SK-N-SH treated with all-trans-retinoic acid at 6 μM for 48 hours (cell line): ENCODE measurements at regions not wholly inside any gene's neighbourhood (a gene's known extent, or its start where the extent isn't known, plus 50 kb on each side); places are given as distances from the start of the nearest gene placed in this dataset.

Experiments
- ATAC-seq: fragments of 200-7000 bp; cut with Tn5 transposase; 3 replicates; pipeline ENCODE4 v1.9.1; 2020; ENCODE audit warnings: mild to moderate bottlenecking, moderate library complexity
- ARNTL ChIP-seq: fragments of 450-650 bp; formaldehyde crosslinking; IDR thresholded peaks from 2 replicates; pipeline ENCODE4 v1.5.0; 2020; ENCODE audit warnings: low read depth, mild to moderate bottlenecking, moderate library complexity, borderline replicate concordance
- BACH2 ChIP-seq: fragments of 250-450 bp; sonication (Bioruptor Pico); IDR thresholded peaks from 2 replicates; pipeline ENCODE4 v1.9.0; 2021; ENCODE audit warnings: mild to moderate bottlenecking, borderline replicate concordance
- CSDC2 ChIP-seq: fragments of 250-450 bp; sonication (Bioruptor Pico); IDR thresholded peaks from 2 replicates; pipeline ENCODE4 v1.5.0; 2020; ENCODE audit warnings: mild to moderate bottlenecking, moderate library complexity
- CSRNP3 ChIP-seq: fragments of 250-450 bp; sonication (Bioruptor Pico); IDR thresholded peaks from 2 replicates; pipeline ENCODE4 v1.5.1; 2021; ENCODE audit warnings: mild to moderate bottlenecking, moderate library complexity
- ESRRG ChIP-seq: fragments of 250-450 bp; sonication (Bioruptor Pico); IDR thresholded peaks from 2 replicates; pipeline ENCODE4 v1.6.1; 2021; ENCODE audit warnings: mild to moderate bottlenecking
- GLIS3 ChIP-seq: fragments of 250-450 bp; sonication (Bioruptor Pico); IDR thresholded peaks from 2 replicates; pipeline ENCODE4 v1.5.0; 2020; ENCODE audit warnings: mild to moderate bottlenecking, moderate library complexity
- ISL1 ChIP-seq: fragments of 250-450 bp; sonication (Bioruptor Pico); IDR thresholded peaks from 2 replicates; pipeline ENCODE4 v2.1.2; 2022; ENCODE audit warnings: mild to moderate bottlenecking, moderate library complexity
- OSR1 ChIP-seq: fragments of 250-450 bp; sonication (Bioruptor Pico); IDR thresholded peaks from 2 replicates; pipeline ENCODE4 v1.8.0; 2022; ENCODE audit warnings: moderate library complexity, mild to moderate bottlenecking, inconsistent platforms
- POU6F1 ChIP-seq: fragments of 250-450 bp; sonication (Bioruptor Pico); IDR thresholded peaks from 2 replicates; pipeline ENCODE4 v1.8.0; 2021; ENCODE audit warnings: low read depth, mild to moderate bottlenecking, moderate library complexity, borderline replicate concordance
- PPARA ChIP-seq: fragments of 250-450 bp; sonication (Bioruptor Pico); IDR thresholded peaks from 2 replicates; pipeline ENCODE4 v1.5.0; 2020; ENCODE audit warnings: mild to moderate bottlenecking, borderline replicate concordance
- RARB ChIP-seq: fragments of 250-450 bp; sonication (Bioruptor Pico); IDR thresholded peaks from 2 replicates; pipeline ENCODE4 v1.8.0; 2021; ENCODE audit warnings: mild to moderate bottlenecking, moderate library complexity
- SNAI2 ChIP-seq: fragments of 250-450 bp; sonication (Bioruptor Pico); IDR thresholded peaks from 2 replicates; pipeline ENCODE4 v1.5.0; 2020; ENCODE audit warnings: mild to moderate bottlenecking, moderate library complexity
- TCF4 ChIP-seq: fragments of 250-450 bp; sonication (Bioruptor Pico); IDR thresholded peaks from 2 replicates; pipeline ENCODE4 v1.8.0; 2021; ENCODE audit warnings: mild to moderate bottlenecking, moderate library complexity, borderline replicate concordance
- TOX ChIP-seq: fragments of 250-450 bp; sonication (Bioruptor Pico); IDR thresholded peaks from 2 replicates; pipeline ENCODE4 v1.8.0; 2021; ENCODE audit warnings: mild to moderate bottlenecking, moderate library complexity, borderline replicate concordance
- ZC3H10 ChIP-seq: fragments of 250-450 bp; sonication (Bioruptor Pico); IDR thresholded peaks from 2 replicates; pipeline ENCODE4 v1.5.1; 2021; ENCODE audit warnings: mild to moderate bottlenecking, moderate library complexity
- ZFP3 ChIP-seq: fragments of 250-450 bp; sonication (Bioruptor Pico); IDR thresholded peaks from 2 replicates; pipeline ENCODE4 v1.5.0; 2020; ENCODE audit warnings: mild to moderate bottlenecking, moderate library complexity
- ZFP30 ChIP-seq: fragments of 450-650 bp; formaldehyde crosslinking; IDR thresholded peaks from 2 replicates; pipeline ENCODE4 v1.5.0; 2022; ENCODE audit warnings: mild to moderate bottlenecking, moderate library complexity
- ZNF565 ChIP-seq: fragments of 450-650 bp; formaldehyde crosslinking; conservative IDR thresholded peaks from 2 replicates; pipeline ENCODE4 v1.5.0; 2020; ENCODE audit warnings: low read depth, mild to moderate bottlenecking, moderate library complexity
- ZNF70 ChIP-seq: fragments of 450-650 bp; formaldehyde crosslinking; IDR thresholded peaks from 2 replicates; pipeline ENCODE4 v1.5.0; 2020; ENCODE audit warnings: mild to moderate bottlenecking, moderate library complexity
- ZNF8 ChIP-seq: fragments of 450-650 bp; formaldehyde crosslinking; IDR thresholded peaks from 2 replicates; pipeline ENCODE4 v1.5.0; 2020; ENCODE audit warnings: mild to moderate bottlenecking, moderate library complexity
- TF ChIP-seq, protein P1 (sequence below): fragments of 250-450 bp; sonication (Bioruptor Pico); IDR thresholded peaks from 2 replicates; pipeline ENCODE4 v1.8.0; 2020; ENCODE audit warnings: mild to moderate bottlenecking, moderate library complexity, borderline replicate concordance
- TF ChIP-seq, protein P2 (sequence below): fragments of 250-450 bp; sonication (Bioruptor Pico); IDR thresholded peaks from 2 replicates; pipeline ENCODE4 v1.5.1; 2020; ENCODE audit warnings: low read depth, mild to moderate bottlenecking, moderate library complexity

DNA sequence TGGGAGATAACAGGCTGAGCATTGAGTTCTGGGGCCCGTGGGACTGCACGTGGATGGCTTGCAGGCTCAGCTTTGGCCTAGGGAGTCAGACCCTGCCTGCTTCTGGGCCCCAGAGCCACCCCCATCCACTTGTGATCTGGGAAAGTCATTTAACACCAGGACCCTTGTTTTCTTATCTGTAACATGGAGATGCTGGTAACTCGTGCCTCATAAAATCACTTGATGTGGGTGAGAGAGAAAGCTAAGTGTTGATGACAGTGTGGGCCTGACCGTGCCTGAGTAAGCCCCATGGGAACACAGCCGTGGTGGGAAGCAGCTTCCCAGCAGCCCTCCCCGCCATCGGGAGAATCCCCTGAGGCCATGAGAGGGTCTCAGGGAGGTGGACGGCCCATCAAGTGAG, 378.1 kb downstream of the GABRB3 start (continued):
- no peak for TF ChIP-seq ZC3H10 (CRISPR knock-in tag)
- TF ChIP-seq TCF4: no peak
- no peak for TF ChIP-seq OSR1 (CRISPR knock-in tag)
- TF ChIP-seq GLIS3: no peak
- TF ChIP-seq ZNF565 (CRISPR knock-in tag): no peak
- no peak for TF ChIP-seq ZFP30 (CRISPR knock-in tag)
- no peak for TF ChIP-seq CSDC2 (CRISPR knock-in tag)
- no peak for TF ChIP-seq SNAI2 (CRISPR knock-in tag)
- TF ChIP-seq BACH2 (CRISPR knock-in tag): no peak
- TF ChIP-seq ARNTL: no peak
- TF ChIP-seq ESRRG (CRISPR knock-in tag): no peak

DNA sequence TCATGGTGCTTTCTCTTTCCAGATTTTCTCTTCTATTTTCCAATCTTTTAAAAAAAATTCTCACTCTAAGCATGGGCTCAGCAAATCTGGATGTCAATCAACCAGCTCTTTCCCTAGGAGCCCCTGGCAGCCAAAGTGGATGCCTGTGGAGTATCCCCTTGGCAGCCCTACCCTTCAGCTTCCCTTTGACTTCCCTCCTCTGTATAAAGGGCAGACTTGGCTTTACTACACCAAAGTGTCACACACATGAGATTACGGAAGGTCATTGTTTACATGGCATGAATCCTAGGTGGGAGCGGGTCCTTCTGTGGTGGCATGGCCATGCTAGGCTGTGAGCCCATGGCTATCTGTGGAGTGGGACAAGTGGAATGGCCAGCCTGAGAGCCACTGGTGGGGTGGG, 379.9 kb downstream of the GABRB3 start:
- TF ChIP-seq ZFP3 (CRISPR knock-in tag) (no peak), RARB (no peak), OSR1 (CRISPR knock-in tag) (no peak), CSRNP3 (CRISPR knock-in tag) (no peak)
- TF ChIP-seq, protein P1, sequence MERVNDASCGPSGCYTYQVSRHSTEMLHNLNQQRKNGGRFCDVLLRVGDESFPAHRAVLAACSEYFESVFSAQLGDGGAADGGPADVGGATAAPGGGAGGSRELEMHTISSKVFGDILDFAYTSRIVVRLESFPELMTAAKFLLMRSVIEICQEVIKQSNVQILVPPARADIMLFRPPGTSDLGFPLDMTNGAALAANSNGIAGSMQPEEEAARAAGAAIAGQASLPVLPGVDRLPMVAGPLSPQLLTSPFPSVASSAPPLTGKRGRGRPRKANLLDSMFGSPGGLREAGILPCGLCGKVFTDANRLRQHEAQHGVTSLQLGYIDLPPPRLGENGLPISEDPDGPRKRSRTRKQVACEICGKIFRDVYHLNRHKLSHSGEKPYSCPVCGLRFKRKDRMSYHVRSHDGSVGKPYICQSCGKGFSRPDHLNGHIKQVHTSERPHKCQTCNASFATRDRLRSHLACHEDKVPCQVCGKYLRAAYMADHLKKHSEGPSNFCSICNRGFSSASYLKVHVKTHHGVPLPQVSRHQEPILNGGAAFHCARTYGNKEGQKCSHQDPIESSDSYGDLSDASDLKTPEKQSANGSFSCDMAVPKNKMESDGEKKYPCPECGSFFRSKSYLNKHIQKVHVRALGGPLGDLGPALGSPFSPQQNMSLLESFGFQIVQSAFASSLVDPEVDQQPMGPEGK (CRISPR knock-in tag): no peak
- ATAC-seq: no peak

GRCh38 chr15:26391567-26392194, 381.2 kb downstream of the GABRB3 start:
- ATAC-seq: no peak
- TF ChIP-seq, protein P1 (CRISPR knock-in tag): no peak
- TF ChIP-seq OSR1 (CRISPR knock-in tag) (no peak), ZFP3 (CRISPR knock-in tag) (no peak), RARB (no peak), CSRNP3 (CRISPR knock-in tag) (no peak), ZNF8 (CRISPR knock-in tag) (no peak), CSDC2 (CRISPR knock-in tag) (no peak), ESRRG (CRISPR knock-in tag) (no peak), PPARA (CRISPR knock-in tag) (no peak), POU6F1 (CRISPR knock-in tag) (no peak), TOX (CRISPR knock-in tag) (no peak), TCF4 (no peak)

DNA sequence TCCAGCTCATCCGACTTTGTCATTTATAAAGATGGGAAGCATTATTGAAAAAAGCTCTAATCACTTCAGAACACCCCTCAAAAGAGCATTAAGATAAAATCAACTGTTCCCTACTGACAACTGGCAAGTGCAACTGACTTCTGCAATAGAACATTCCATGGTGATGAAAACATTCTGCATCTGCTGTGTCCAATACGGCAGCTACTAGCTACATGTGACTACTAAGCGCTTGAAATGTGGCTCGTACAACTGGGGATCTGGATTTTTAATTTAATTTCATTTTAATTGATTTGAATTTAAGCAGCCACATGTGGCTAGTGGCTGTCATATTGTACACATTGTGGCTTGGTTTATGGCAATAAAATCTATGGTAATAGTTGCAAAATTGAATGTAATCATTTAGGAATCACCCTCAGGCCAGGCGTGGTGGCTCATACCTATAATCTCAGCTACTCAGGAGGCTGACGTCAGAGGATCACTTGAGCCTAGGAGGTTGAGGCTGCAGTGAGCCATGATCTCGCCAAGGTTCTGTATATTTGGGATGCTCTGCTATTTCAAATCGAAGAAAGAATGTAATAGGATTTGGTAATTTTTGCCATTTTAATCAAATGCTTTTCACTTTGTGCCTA, 390.3 kb downstream of the GABRB3 start:
- no peak for ATAC-seq
- TF ChIP-seq ZFP3 (CRISPR knock-in tag) (no peak), BACH2 (CRISPR knock-in tag) (no peak), PPARA (CRISPR knock-in tag) (no peak), CSRNP3 (CRISPR knock-in tag) (no peak), POU6F1 (CRISPR knock-in tag) (no peak), ISL1 (no peak), GLIS3 (no peak), ZNF70 (CRISPR knock-in tag) (no peak), ZFP30 (CRISPR knock-in tag) (no peak)
- TF ChIP-seq, protein P2, sequence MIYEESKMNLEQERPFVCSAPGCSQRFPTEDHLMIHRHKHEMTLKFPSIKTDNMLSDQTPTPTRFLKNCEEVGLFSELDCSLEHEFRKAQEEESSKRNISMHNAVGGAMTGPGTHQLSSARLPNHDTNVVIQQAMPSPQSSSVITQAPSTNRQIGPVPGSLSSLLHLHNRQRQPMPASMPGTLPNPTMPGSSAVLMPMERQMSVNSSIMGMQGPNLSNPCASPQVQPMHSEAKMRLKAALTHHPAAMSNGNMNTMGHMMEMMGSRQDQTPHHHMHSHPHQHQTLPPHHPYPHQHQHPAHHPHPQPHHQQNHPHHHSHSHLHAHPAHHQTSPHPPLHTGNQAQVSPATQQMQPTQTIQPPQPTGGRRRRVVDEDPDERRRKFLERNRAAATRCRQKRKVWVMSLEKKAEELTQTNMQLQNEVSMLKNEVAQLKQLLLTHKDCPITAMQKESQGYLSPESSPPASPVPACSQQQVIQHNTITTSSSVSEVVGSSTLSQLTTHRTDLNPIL (CRISPR knock-in tag): no peak
